ENCODE measurements at regions not wholly inside any gene's neighbourhood (a gene's known extent, or its start where the extent isn't known, plus 50 kb on each side); places are given as distances from the start of the nearest gene placed in this dataset.

GRCh38 chr4:108567831-108568230 is 52.5 kb upstream of the RPL34 start:
- intact Hi-C loops (cut with micrococcal nuclease) = no loop called here
- Mint-ChIP-seq H3K36me3 (ENCODE audit: low read depth) (no peaks in the 10 kb centered on the region), H3K4me3 (ENCODE audit: low read depth) (no peak overlapping the region), H3K27ac (no peak overlapping the region), H3K27me3 (ENCODE audit: low read depth) (no peaks in the 10 kb centered on the region), H3K9me3 (no peaks in the 10 kb centered on the region), H3K4me1 (ENCODE audit: low read depth) (peaks cover 9% of the 10 kb centered on the region)
- DNase-seq (ENCODE audit: low spot score) = no peak

GRCh38 chr4:108561116-108561515 is 59.3 kb upstream of the RPL34 start:
- intact Hi-C loops (cut with micrococcal nuclease) = no loop called here
- no peak for DNase-seq (ENCODE audit: low spot score)
- Mint-ChIP-seq H3K4me3 (ENCODE audit: low read depth) (no peak overlapping the region), H3K9me3 (no peaks in the 10 kb centered on the region), H3K27ac (no peak overlapping the region), H3K27me3 (ENCODE audit: low read depth) (no peaks in the 10 kb centered on the region), H3K36me3 (ENCODE audit: low read depth) (no peaks in the 10 kb centered on the region), H3K4me1 (ENCODE audit: low read depth) (peaks cover 4% of the 10 kb centered on the region)

- Mint-ChIP-seq H3K36me3 (ENCODE audit: low read depth) (no peaks in the 10 kb centered on the region), H3K4me3 (ENCODE audit: low read depth) (no peak overlapping the region), H3K27me3 (ENCODE audit: low read depth) (peaks cover under 1% of the 10 kb centered on the region), H3K27ac (no peak overlapping the region), H3K4me1 (ENCODE audit: low read depth) (peaks cover 4% of the 10 kb centered on the region), H3K9me3 (no peaks in the 10 kb centered on the region)
- DNase-seq (ENCODE audit: low spot score) = no peak
- intact Hi-C loops (cut with micrococcal nuclease) = no loop called here
These were observed 59.8 kb upstream of the RPL34 start for GRCh38 chr4:108560616-108561015.

GRCh38 chr4:108559911-108560310 is 60.5 kb upstream of the RPL34 start:
- Mint-ChIP-seq H3K27me3 (ENCODE audit: low read depth) (peaks cover 2% of the 10 kb centered on the region), H3K4me3 (ENCODE audit: low read depth) (no peak overlapping the region), H3K27ac (no peak overlapping the region), H3K9me3 (no peaks in the 10 kb centered on the region), H3K4me1 (ENCODE audit: low read depth) (peaks cover under 1% of the 10 kb centered on the region), H3K36me3 (ENCODE audit: low read depth) (no peaks in the 10 kb centered on the region)
- DNase-seq (ENCODE audit: low spot score) = no peak
- intact Hi-C loops (cut with micrococcal nuclease) = no loop called here

- Mint-ChIP-seq H3K4me1 (ENCODE audit: low read depth) (no peaks in the 10 kb centered on the region), H3K9me3 (no peaks in the 10 kb centered on the region), H3K4me3 (ENCODE audit: low read depth) (no peak overlapping the region), H3K27me3 (ENCODE audit: low read depth) (peaks cover 2% of the 10 kb centered on the region), H3K36me3 (ENCODE audit: low read depth) (no peaks in the 10 kb centered on the region), H3K27ac (no peak overlapping the region)
- no peak for DNase-seq (ENCODE audit: low spot score)
- intact Hi-C loops (cut with micrococcal nuclease) = no loop called here
These were observed 61.1 kb upstream of the RPL34 start for GRCh38 chr4:108559068-108559793.

GRCh38 chr4:108556588-108557200 is 63.7 kb upstream of the RPL34 start:
- Mint-ChIP-seq H3K4me3 (ENCODE audit: low read depth) (no peak overlapping the region), H3K9me3 (no peaks in the 10 kb centered on the region), H3K27me3 (ENCODE audit: low read depth) (peaks cover 2% of the 10 kb centered on the region), H3K27ac (no peak overlapping the region), H3K36me3 (ENCODE audit: low read depth) (peaks cover 5% of the 10 kb centered on the region), H3K4me1 (ENCODE audit: low read depth) (no peaks in the 10 kb centered on the region)
- intact Hi-C loops (cut with micrococcal nuclease) = no loop called here
- DNase-seq (ENCODE audit: low spot score) = no peak

- no peak overlapping the region for H3K27ac Mint-ChIP-seq
- no peak overlapping the region for H3K4me3 Mint-ChIP-seq (ENCODE audit: low read depth)
- H3K9me3 Mint-ChIP-seq = no peaks in the 10 kb centered on the region
- no peaks in the 10 kb centered on the region for H3K4me1 Mint-ChIP-seq (ENCODE audit: low read depth)
- DNase-seq (ENCODE audit: low spot score) = no peak
- peaks cover 2% of the 10 kb centered on the region for H3K27me3 Mint-ChIP-seq (ENCODE audit: low read depth)
- intact Hi-C loops (cut with micrococcal nuclease) = no loop called here
- peaks cover 5% of the 10 kb centered on the region for H3K36me3 Mint-ChIP-seq (ENCODE audit: low read depth)
These were observed 64.2 kb upstream of the RPL34 start for GRCh38 chr4:108556166-108556565.

- no peak for DNase-seq (ENCODE audit: low spot score)
- H3K4me1 Mint-ChIP-seq (ENCODE audit: low read depth) = no peaks in the 10 kb centered on the region
- H3K36me3 Mint-ChIP-seq (ENCODE audit: low read depth) = peaks cover 5% of the 10 kb centered on the region
- no peak overlapping the region for H3K27ac Mint-ChIP-seq
- no peak overlapping the region for H3K4me3 Mint-ChIP-seq (ENCODE audit: low read depth)
- no peaks in the 10 kb centered on the region for H3K9me3 Mint-ChIP-seq
- intact Hi-C loops (cut with micrococcal nuclease) = no loop called here
- H3K27me3 Mint-ChIP-seq (ENCODE audit: low read depth) = peaks cover 2% of the 10 kb centered on the region
These were observed 64.7 kb upstream of the RPL34 start for GRCh38 chr4:108555701-108556100.

- Mint-ChIP-seq H3K4me1 (ENCODE audit: low read depth) (no peaks in the 10 kb centered on the region), H3K36me3 (ENCODE audit: low read depth) (peaks cover 34% of the 10 kb centered on the region), H3K9me3 (peaks cover 44% of the 10 kb centered on the region), H3K27ac (no peak overlapping the region), H3K27me3 (ENCODE audit: low read depth) (no peaks in the 10 kb centered on the region), H3K4me3 (ENCODE audit: low read depth) (no peak overlapping the region)
- intact Hi-C loops (cut with micrococcal nuclease) = no loop called here
- no peak for DNase-seq (ENCODE audit: low spot score)
These were observed 72.7 kb upstream of the RPL34 start for GRCh38 chr4:108547682-108548081.

- no peaks in the 10 kb centered on the region for H3K27me3 Mint-ChIP-seq (ENCODE audit: low read depth)
- DNase-seq (ENCODE audit: low spot score) = no peak
- H3K4me3 Mint-ChIP-seq (ENCODE audit: low read depth) = no peak overlapping the region
- peaks cover 28% of the 10 kb centered on the region for H3K36me3 Mint-ChIP-seq (ENCODE audit: low read depth)
- intact Hi-C loops (cut with micrococcal nuclease) = no loop called here
- H3K4me1 Mint-ChIP-seq (ENCODE audit: low read depth) = no peaks in the 10 kb centered on the region
- no peak overlapping the region for H3K27ac Mint-ChIP-seq
- peaks cover 44% of the 10 kb centered on the region for H3K9me3 Mint-ChIP-seq
These were observed 73.6 kb upstream of the RPL34 start for GRCh38 chr4:108546728-108547127.

- peaks cover 36% of the 10 kb centered on the region for H3K9me3 Mint-ChIP-seq
- no peak for DNase-seq (ENCODE audit: low spot score)
- H3K27me3 Mint-ChIP-seq (ENCODE audit: low read depth) = no peaks in the 10 kb centered on the region
- no peak overlapping the region for H3K4me3 Mint-ChIP-seq (ENCODE audit: low read depth)
- H3K4me1 Mint-ChIP-seq (ENCODE audit: low read depth) = peaks cover 6% of the 10 kb centered on the region
- intact Hi-C loops (cut with micrococcal nuclease) = no loop called here
- peaks cover 21% of the 10 kb centered on the region for H3K36me3 Mint-ChIP-seq (ENCODE audit: low read depth)
- H3K27ac Mint-ChIP-seq = no peak overlapping the region
These were observed 75.9 kb upstream of the RPL34 start for GRCh38 chr4:108544481-108544880.

- Mint-ChIP-seq H3K4me3 (ENCODE audit: low read depth) (no peak overlapping the region), H3K4me1 (ENCODE audit: low read depth) (peaks cover 6% of the 10 kb centered on the region), H3K9me3 (peaks cover 26% of the 10 kb centered on the region), H3K27me3 (ENCODE audit: low read depth) (no peaks in the 10 kb centered on the region), H3K36me3 (ENCODE audit: low read depth) (peaks cover 12% of the 10 kb centered on the region), H3K27ac (no peak overlapping the region)
- intact Hi-C loops (cut with micrococcal nuclease) = no loop called here
- DNase-seq (ENCODE audit: low spot score) = no peak
These were observed 76.9 kb upstream of the RPL34 start for GRCh38 chr4:108543359-108543968.

- no peak overlapping the region for H3K4me3 Mint-ChIP-seq (ENCODE audit: low read depth)
- H3K4me1 Mint-ChIP-seq (ENCODE audit: low read depth) = peaks cover 16% of the 10 kb centered on the region
- intact Hi-C loops (cut with micrococcal nuclease) = no loop called here
- H3K27ac Mint-ChIP-seq = no peak overlapping the region
- no peak for DNase-seq (ENCODE audit: low spot score)
- no peaks in the 10 kb centered on the region for H3K36me3 Mint-ChIP-seq (ENCODE audit: low read depth)
- no peaks in the 10 kb centered on the region for H3K27me3 Mint-ChIP-seq (ENCODE audit: low read depth)
- peaks cover under 1% of the 10 kb centered on the region for H3K9me3 Mint-ChIP-seq
These were observed 79.8 kb upstream of the RPL34 start for GRCh38 chr4:108540536-108540935.
